ENCODE measurements at regions not wholly inside any gene's neighbourhood (a gene's known extent, or its start where the extent isn't known, plus 50 kb on each side); places are given as distances from the start of the nearest gene placed in this dataset.
"Not testable (repeated sequence)": the region's sequence is repeated elsewhere in the genome, so short reads cannot be mapped to it uniquely, and the experiment has no call there.

DNA sequence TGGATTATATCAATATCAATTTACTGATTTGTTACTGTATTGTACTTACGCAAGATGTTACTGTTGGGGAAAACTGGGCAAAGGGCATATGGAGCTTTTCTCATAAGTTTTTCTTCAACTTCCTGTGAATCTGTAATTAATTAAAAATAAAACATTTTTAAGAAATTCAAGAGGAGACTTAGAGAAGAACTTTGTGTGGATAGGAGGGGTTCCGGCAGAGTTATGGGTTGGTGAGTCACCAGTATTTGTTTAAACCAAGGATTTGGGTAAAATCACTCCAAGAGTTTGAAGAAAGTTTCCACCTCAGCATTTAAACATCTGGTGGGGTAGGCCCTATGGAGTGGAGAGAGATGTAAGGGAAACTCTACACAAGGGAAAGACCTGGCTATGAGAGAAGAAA is 379.6 kb downstream of the TSHZ3 start:
- 92% methylated on average over 1 of the region's 2 CpGs for WGBS
- H3K27ac ChIP-seq (ENCODE audit: low read depth, low read length): no peak overlapping the region

DNA sequence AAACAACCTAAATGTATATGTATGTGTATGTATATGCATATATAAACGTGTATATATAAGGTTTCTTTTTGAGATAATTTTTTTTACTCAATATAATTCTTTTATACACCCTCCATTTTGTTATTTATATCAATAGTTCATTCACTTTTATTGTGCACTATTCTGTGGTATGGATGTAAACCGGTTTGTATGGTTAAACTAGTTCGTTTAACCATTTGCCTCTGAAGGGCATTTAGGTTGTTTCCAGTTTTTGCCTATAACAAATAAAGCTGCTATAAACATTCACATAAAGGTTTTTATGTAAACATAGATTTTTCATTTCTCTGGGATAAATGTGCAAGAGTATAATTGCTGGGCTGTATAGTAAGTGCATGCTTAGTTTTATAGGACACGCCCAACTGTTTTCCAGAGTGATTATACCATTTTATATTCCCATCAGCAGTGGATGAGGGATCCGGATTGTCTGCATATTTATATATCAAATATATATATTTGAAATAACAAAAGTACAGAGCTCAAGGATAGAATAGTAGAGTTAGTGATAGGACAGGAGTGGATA is 380.3 kb downstream of the TSHZ3 start:
- Histone ChIP-seq H3K36me3 (ENCODE audit: insufficient read depth, low read length) (no peaks in the 10 kb centered on the region), H3K27me3 (ENCODE audit: insufficient read depth, low read length) (no peaks in the 10 kb centered on the region), H3K4me1 (ENCODE audit: insufficient read depth, low read length) (no peaks in the 10 kb centered on the region), H3K27ac (ENCODE audit: low read depth, low read length) (no peak overlapping the region), H3K4me3 (ENCODE audit: low read length) (no peak overlapping the region), H3K9ac (ENCODE audit: low read depth, low read length) (no peak overlapping the region), H3K9me3 (ENCODE audit: insufficient read depth, low read depth, low read length) (no peaks in the 10 kb centered on the region)
- WGBS: 100% methylated on average over 2 of the region's 5 CpGs

More for the DNA sequence above, 379.6 kb downstream of the TSHZ3 start:
- no peaks in the 10 kb centered on the region for H3K4me1 ChIP-seq (ENCODE audit: insufficient read depth, low read length)
- no peaks in the 10 kb centered on the region for H3K9me3 ChIP-seq (ENCODE audit: insufficient read depth, low read depth, low read length)
- H3K4me3 ChIP-seq (ENCODE audit: low read length): no peak overlapping the region
- H3K9ac ChIP-seq (ENCODE audit: low read depth, low read length): no peak overlapping the region
- H3K36me3 ChIP-seq (ENCODE audit: insufficient read depth, low read length): no peaks in the 10 kb centered on the region
- no peaks in the 10 kb centered on the region for H3K27me3 ChIP-seq (ENCODE audit: insufficient read depth, low read length)

DNA sequence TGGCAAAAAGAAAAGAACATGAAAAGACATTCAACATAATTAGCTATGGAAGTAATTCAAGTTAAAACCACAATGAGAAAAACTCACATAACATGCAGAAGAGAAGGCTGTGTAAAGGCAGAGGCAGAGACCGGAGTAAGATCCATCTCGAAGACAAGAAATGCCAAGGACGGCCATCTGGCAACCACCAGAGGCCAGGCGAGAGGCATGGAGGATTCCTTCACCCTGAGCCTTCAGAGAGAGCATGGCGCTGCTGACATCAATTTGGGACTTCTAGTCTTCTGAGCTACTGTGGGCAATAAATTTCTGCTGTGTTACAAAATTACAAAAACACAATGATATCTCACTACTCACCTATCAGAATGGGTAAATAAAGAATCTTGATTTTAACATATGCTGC is 381.0 kb downstream of the TSHZ3 start:
- Histone ChIP-seq H3K36me3 (ENCODE audit: insufficient read depth, low read length) (no peaks in the 10 kb centered on the region), H3K27me3 (ENCODE audit: insufficient read depth, low read length) (no peaks in the 10 kb centered on the region), H3K9ac (ENCODE audit: low read depth, low read length) (no peak overlapping the region), H3K27ac (ENCODE audit: low read depth, low read length) (no peak overlapping the region), H3K4me1 (ENCODE audit: insufficient read depth, low read length) (no peaks in the 10 kb centered on the region), H3K9me3 (ENCODE audit: insufficient read depth, low read depth, low read length) (no peaks in the 10 kb centered on the region), H3K4me3 (ENCODE audit: low read length) (no peak overlapping the region)
- WGBS: 91% methylated on average over 5 of the region's 5 CpGs

DNA sequence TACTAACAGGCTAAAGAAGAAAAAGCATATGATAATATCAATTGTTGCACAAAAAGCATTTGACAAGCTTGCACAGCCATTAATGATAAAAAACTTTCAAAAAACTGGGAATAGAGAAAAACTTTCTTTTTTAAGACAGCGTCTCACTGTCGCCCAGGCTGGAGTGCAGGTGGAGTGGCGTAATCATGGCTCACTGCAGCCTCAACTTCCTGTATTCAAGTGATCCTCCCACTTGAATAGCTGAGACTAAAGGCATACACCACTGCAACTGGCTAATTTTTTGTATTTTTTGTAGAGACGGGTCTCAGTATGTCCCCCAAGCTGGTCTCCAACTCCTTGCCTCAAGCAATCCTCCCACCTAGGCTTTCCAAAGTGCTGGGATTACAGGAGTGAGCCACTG is 382.8 kb downstream of the TSHZ3 start:
- H3K4me3 ChIP-seq (ENCODE audit: low read length): no peak overlapping the region
- 89% methylated on average over 4 of the region's 4 CpGs for WGBS
- no peaks in the 10 kb centered on the region for H3K27me3 ChIP-seq (ENCODE audit: insufficient read depth, low read length)
- no peaks in the 10 kb centered on the region for H3K9me3 ChIP-seq (ENCODE audit: insufficient read depth, low read depth, low read length)
- no peak overlapping the region for H3K27ac ChIP-seq (ENCODE audit: low read depth, low read length)
- no peaks in the 10 kb centered on the region for H3K4me1 ChIP-seq (ENCODE audit: insufficient read depth, low read length)
- no peak overlapping the region for H3K9ac ChIP-seq (ENCODE audit: low read depth, low read length)
- no peaks in the 10 kb centered on the region for H3K36me3 ChIP-seq (ENCODE audit: insufficient read depth, low read length)

DNA sequence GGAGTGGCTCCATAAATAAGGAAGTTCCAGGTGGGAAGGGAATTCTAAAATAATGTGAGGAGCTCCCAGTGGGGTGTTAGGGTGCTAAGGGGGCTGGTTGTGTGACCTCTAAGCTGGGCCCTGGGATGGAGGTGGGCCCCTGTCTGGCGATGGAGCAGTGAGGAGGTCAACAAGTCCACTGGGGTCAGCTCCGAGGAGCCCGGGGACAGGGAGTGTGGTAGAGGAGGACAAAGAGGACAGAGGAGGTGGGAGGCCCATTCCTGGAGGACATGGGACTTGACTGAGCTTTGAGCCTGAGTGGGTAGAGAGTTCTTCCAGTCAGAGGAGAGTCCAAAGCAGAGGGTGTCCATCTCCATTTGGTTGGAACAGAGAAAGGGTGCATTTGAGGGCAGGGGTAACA is 390.2 kb downstream of the TSHZ3 start:
- WGBS: 91% methylated on average over 3 of the region's 3 CpGs
- H3K27ac ChIP-seq (ENCODE audit: low read depth, low read length): no peak overlapping the region
- no peaks in the 10 kb centered on the region for H3K27me3 ChIP-seq (ENCODE audit: insufficient read depth, low read length)
- no peaks in the 10 kb centered on the region for H3K36me3 ChIP-seq (ENCODE audit: insufficient read depth, low read length)
- H3K4me3 ChIP-seq (ENCODE audit: low read length): no peak overlapping the region
- H3K4me1 ChIP-seq (ENCODE audit: insufficient read depth, low read length): peaks cover 8% of the 10 kb centered on the region; the same call in 1 of the 2 replicates
- no peaks in the 10 kb centered on the region for H3K9me3 ChIP-seq (ENCODE audit: insufficient read depth, low read depth, low read length)
- H3K9ac ChIP-seq (ENCODE audit: low read depth, low read length): no peak overlapping the region

DNA sequence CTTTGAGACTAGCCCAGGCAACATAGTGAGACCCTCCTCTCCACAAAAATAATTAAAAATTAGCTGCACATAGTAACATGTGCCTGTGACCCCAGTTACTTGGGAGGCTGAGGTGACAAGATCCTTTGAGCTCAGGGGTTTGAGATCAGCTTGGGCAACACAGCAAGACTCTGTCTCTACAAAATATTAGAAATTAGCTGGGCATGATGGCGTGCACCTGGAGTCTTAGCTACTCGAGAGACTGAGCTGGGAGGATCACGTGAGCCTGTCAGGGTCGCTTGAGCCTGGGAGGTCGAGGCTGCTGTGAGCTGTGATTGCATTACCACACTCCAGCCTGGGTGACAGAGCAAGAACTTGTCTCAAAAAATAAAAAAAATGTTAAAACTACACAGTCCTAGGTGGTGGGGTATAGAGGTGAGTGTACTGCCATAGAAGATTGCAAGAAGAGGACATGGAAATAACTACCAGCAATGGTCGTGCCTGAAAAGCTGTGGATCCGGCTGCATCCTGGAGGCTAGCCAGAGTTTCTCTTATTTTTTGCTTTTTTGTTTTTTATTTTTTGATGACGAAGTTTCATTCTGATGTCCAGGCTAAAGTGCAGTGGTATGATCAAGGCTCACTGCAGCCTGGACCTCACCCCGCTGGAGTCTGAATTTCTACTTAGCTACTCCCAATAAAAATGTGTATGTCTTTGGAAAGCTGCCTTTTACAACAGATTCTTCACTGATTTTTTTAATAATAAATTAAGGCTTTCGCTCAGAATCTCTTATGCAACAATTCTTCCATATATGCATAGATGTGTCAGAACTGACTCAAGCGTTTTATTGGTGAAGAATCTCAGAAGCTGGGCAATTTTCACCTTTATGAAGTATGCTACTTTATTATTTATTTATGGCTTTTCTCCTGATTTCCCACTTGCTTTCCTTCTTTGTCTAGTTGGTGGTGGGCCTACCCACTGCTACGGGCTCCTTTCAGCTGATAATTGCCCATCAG is 393.8 kb downstream of the TSHZ3 start:
- H3K27me3 ChIP-seq (ENCODE audit: insufficient read depth, low read length): no peaks in the 10 kb centered on the region
- no peaks in the 10 kb centered on the region for H3K9me3 ChIP-seq (ENCODE audit: insufficient read depth, low read depth, low read length)
- no peaks in the 10 kb centered on the region for H3K36me3 ChIP-seq (ENCODE audit: insufficient read depth, low read length)
- H3K4me3 ChIP-seq (ENCODE audit: low read length): no peak overlapping the region
- H3K27ac ChIP-seq (ENCODE audit: low read depth, low read length): no peak overlapping the region
- WGBS: 91% methylated on average over 11 of the region's 12 CpGs
- peaks cover 16% of the 10 kb centered on the region for H3K4me1 ChIP-seq (ENCODE audit: insufficient read depth, low read length)
- H3K9ac ChIP-seq (ENCODE audit: low read depth, low read length): no peak overlapping the region

DNA sequence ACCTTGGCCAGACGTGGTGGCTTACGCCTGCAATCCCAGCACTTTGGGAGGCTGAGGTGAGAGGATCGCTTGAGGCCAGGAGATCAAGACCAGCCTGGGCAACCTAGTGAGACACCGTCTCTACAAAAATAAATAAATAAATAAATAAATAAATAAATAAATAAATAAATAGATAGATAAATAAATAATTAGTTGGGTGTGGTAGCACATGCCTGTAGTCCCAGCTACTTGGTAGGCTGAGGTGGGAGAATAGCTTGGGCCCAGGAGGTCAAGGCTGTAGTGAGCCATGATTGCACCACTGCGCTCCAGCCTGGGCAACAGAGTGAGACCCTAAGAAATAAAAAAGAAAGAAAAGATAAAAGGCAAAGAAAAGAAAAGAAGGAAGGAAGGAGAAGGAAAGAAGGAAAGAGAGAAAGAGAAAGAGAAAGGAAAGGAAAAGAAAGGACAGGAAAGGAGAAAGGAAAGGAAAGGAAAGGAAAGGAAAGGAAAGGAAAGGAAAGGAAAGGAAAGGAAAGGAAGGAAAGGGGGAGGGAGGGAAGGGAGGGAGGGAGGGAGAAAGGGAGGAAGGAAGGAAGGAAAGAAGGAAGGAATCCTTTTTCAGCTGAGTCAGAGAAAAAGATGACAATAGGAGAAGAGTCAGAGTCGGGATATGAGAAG is 404.8 kb downstream of the TSHZ3 start:
- H3K27ac ChIP-seq (ENCODE audit: low read depth, low read length); H3K4me3 ChIP-seq (ENCODE audit: low read length); H3K9me3 ChIP-seq (ENCODE audit: insufficient read depth, low read depth, low read length); H3K4me1 ChIP-seq (ENCODE audit: insufficient read depth, low read length); H3K27me3 ChIP-seq (ENCODE audit: insufficient read depth, low read length); H3K9ac ChIP-seq (ENCODE audit: low read depth, low read length); H3K36me3 ChIP-seq (ENCODE audit: insufficient read depth, low read length): not testable (repeated sequence)
- 94% methylated on average over 5 of the region's 6 CpGs for WGBS

DNA sequence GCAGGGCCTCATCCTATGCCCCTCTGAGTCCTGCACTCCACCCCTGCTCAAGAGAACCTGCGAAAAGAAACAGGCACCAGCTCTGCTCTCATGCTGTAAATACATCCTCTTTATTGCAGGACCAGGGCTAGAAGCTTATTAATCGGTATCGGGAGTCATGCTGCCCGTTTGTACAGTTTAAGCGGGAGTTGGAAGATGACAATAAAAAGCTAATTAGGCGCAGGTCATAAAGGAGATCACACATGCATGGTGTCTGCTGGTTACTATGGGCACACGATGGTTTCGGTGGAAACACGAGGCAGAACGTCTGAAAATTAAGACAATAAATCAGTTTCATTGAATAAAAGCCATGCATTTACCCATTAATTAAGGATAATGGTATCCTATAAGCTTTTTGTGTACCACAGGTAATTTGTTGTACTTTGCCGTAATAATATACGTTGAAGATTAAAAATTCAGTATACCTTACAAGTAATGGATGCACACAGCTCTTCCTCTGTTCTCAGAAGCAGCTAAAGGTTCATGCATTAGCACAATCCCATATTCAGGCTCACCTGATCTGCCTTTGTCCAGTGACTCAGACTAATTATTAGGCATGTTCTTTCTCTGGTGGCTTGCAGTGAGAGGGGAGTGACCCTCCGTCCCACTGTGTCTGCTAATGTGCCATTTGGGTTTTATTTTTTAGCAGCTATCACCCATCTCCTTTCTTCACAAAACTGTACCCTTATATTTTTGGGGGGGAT is 406.0 kb downstream of the TSHZ3 start:
- no peaks in the 10 kb centered on the region for H3K36me3 ChIP-seq (ENCODE audit: insufficient read depth, low read length)
- H3K9me3 ChIP-seq (ENCODE audit: insufficient read depth, low read depth, low read length): no peaks in the 10 kb centered on the region
- H3K4me3 ChIP-seq (ENCODE audit: low read length): no peak overlapping the region
- H3K27me3 ChIP-seq (ENCODE audit: insufficient read depth, low read length): no peaks in the 10 kb centered on the region; the same call in 1 of the 2 replicates
- no peaks in the 10 kb centered on the region for H3K4me1 ChIP-seq (ENCODE audit: insufficient read depth, low read length)
- no peak overlapping the region for H3K9ac ChIP-seq (ENCODE audit: low read depth, low read length)
- WGBS: 96% methylated on average over 12 of the region's 13 CpGs
- no peak overlapping the region for H3K27ac ChIP-seq (ENCODE audit: low read depth, low read length)

DNA sequence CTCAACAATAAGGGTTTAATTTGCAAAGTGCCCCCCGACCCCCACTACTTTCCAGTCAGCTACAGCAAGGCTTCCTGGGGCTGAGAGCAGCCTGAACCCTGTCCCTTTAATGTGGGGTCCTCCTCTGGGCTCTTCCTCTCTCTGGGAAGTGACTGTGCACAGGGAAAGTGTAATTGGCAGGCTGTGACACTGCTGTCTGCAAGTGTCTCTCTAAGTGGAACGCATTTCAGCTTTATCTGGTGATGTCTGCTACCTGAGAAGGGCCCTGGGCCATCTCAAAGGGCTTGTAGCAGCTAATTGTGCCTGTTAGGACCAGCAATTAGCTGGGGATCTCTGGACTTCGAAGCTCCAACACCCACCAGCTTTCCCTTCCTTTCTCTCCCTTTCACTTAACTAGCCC is 406.6 kb downstream of the TSHZ3 start:
- Histone ChIP-seq H3K27ac (ENCODE audit: low read depth, low read length) (no peak overlapping the region), H3K9ac (ENCODE audit: low read depth, low read length) (no peak overlapping the region)

DNA sequence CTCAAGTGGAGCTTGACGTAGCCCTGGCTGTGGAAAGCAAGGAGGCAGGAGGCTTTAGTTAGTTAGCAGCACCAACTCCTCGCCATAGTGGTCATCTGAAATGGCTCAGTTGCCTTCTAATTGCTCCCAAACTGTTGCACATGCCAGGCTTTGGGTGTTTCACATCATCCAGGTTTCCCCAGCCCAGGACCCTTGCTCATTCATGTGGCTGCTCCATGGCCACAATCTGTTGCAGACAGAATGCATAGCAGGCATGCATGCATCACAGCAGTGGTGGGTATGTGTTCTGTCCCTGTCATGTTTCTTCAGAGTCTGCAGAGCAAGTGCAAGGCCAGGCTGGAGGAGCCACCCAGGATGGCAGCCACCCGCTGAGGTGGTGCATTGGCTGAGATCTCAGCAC is 407.6 kb downstream of the TSHZ3 start:
- no peaks in the 10 kb centered on the region for H3K36me3 ChIP-seq (ENCODE audit: insufficient read depth, low read length)
- H3K4me1 ChIP-seq (ENCODE audit: insufficient read depth, low read length): no peaks in the 10 kb centered on the region
- H3K27ac ChIP-seq (ENCODE audit: low read depth, low read length): no peak overlapping the region
- no peaks in the 10 kb centered on the region; the same call in 1 of the 2 replicates for H3K27me3 ChIP-seq (ENCODE audit: insufficient read depth, low read length)
- WGBS: 87% methylated on average over 3 of the region's 3 CpGs
- H3K9ac ChIP-seq (ENCODE audit: low read depth, low read length): no peak overlapping the region
- no peak overlapping the region for H3K4me3 ChIP-seq (ENCODE audit: low read length)
- no peaks in the 10 kb centered on the region for H3K9me3 ChIP-seq (ENCODE audit: insufficient read depth, low read depth, low read length)

More for the DNA sequence above, 406.6 kb downstream of the TSHZ3 start:
- H3K4me3 ChIP-seq (ENCODE audit: low read length): no peak overlapping the region
- H3K9me3 ChIP-seq (ENCODE audit: insufficient read depth, low read depth, low read length): no peaks in the 10 kb centered on the region
- H3K36me3 ChIP-seq (ENCODE audit: insufficient read depth, low read length): no peaks in the 10 kb centered on the region
- no peaks in the 10 kb centered on the region for H3K4me1 ChIP-seq (ENCODE audit: insufficient read depth, low read length)
- WGBS: 73% methylated on average over 3 of the region's 3 CpGs
- H3K27me3 ChIP-seq (ENCODE audit: insufficient read depth, low read length): no peaks in the 10 kb centered on the region; the same call in 1 of the 2 replicates
